Panc1 (cell line): ENCODE measurements at regions not wholly inside any gene's neighbourhood (a gene's known extent, or its start where the extent isn't known, plus 50 kb on each side); places are given as distances from the start of the nearest gene placed in this dataset.

Source experiments
- ATAC-seq: fragments of 200-7000 bp; cut with Tn5 transposase; 2 replicates; pipeline ENCODE4 v1.9.1; 2020; ENCODE audit warnings: mild to moderate bottlenecking, moderate library complexity
- BruUV-seq: library from RNA; stranded (reverse); fragments of 400-500 nt; replicated peaks from 2 replicates; lab custom pipeline; 2021; lab: Mats Ljungman, UMichigan
- CTCF ChIA-PET: fragments of 300-600 bp; sonication (Branson Sonifier 250); formaldehyde crosslinking; loops from one replicate; lab custom pipeline; 2022; ENCODE audit warnings: antibody characterized with exemption; lab: Charles Lee
- POLR2A ChIA-PET: fragments of 300-600 bp; sonication (Branson Sonifier 250); formaldehyde crosslinking; loops from one replicate; lab custom pipeline; 2022; ENCODE audit warnings: antibody characterized with exemption; lab: Charles Lee
- DNase-seq: peaks from one replicate; pipeline ENCODE4 v3.0.0-alpha.2; 2010; ENCODE audit warnings: low read depth, low spot score
- H3K27ac ChIP-seq: 2 replicates; pipeline ENCODE4 v1.5.1; 2011; ENCODE audit warnings: mild to moderate bottlenecking, low read length, inconsistent platforms
- H3K27me3 ChIP-seq: fragments of 200-500 bp; sonication (Bioruptor generic); 2 replicates; pipeline ENCODE4 v1.6.0; 2014; ENCODE audit warnings: low read length, inconsistent platforms; ENCODE audit not compliant: control insufficient read depth, insufficient read depth
- H3K36me3 ChIP-seq: fragments of 200-500 bp; sonication (Bioruptor generic); 2 replicates; pipeline ENCODE4 v1.5.1; 2014; ENCODE audit warnings: inconsistent platforms, mild to moderate bottlenecking, low read length, moderate library complexity; ENCODE audit not compliant: control insufficient read depth, insufficient read depth
- H3K4me1 ChIP-seq: 2 replicates; pipeline ENCODE4 v1.5.1; 2011; ENCODE audit warnings: inconsistent platforms, mild to moderate bottlenecking, low read length, moderate library complexity; ENCODE audit not compliant: control insufficient read depth, insufficient read depth
- H3K4me3 ChIP-seq, 2 experiments: 2 replicates each; pipeline ENCODE4 v1.5.1; 2011 to 2012; ENCODE audit warnings: low read depth in 2 of 2, low read length in 2 of 2, mild to moderate bottlenecking in 2 of 2, inconsistent platforms in 1 of 2, moderate library complexity in 1 of 2
- H3K9me3 ChIP-seq: fragments of 200-500 bp; sonication (Bioruptor generic); 2 replicates; pipeline ENCODE4 v1.5.1; 2014; ENCODE audit warnings: low read depth, mild to moderate bottlenecking, inconsistent platforms, low read length, moderate library complexity; ENCODE audit not compliant: control insufficient read depth, insufficient read depth
- CTCF ChIP-seq: fragments of 450-650 bp; IDR thresholded peaks from 2 replicates; pipeline ENCODE4 v1.5.1; 2017; ENCODE audit warnings: mild to moderate bottlenecking
- POLR2AphosphoS5 ChIP-seq: IDR thresholded peaks from 2 replicates; pipeline ENCODE4 v1.6.1; 2012; ENCODE audit warnings: mild to moderate bottlenecking, low read depth, low read length, moderate library complexity
- SIN3A ChIP-seq: IDR thresholded peaks from 2 replicates; pipeline ENCODE4 v1.6.1; 2012; ENCODE audit warnings: low read depth, mild to moderate bottlenecking, low read length, moderate library complexity, borderline replicate concordance; ENCODE audit not compliant: insufficient read depth
- TCF7L2 ChIP-seq: IDR thresholded peaks from 2 replicates; pipeline ENCODE4 v1.6.1; 2011; ENCODE audit warnings: mild to moderate bottlenecking, low read depth, low read length, inconsistent platforms
- in situ Hi-C: cut with HindIII; loops from 2 replicates; pipeline ENCODE4 v1.10.0; 2016; ENCODE audit warnings: low sequenced_read_pairs, low pct_unique_long_range_greater_than_20kb
- intact Hi-C: fragments of 100-400 bp; cut with micrococcal nuclease; formaldehyde crosslinking; loops from one replicate; pipeline ENCODE4 v1.10.0; 2022; ENCODE audit not compliant: unreplicated experiment
- TF ChIP-seq, protein P1 (sequence below), 2 experiments: IDR thresholded peaks; 2 replicates each; pipeline ENCODE4 v1.6.1; 2011 to 2012; ENCODE audit warnings: low read depth in 2 of 2, control low read depth in 1 of 2, low read length in 1 of 2, mild to moderate bottlenecking in 1 of 2, moderate library complexity in 1 of 2; ENCODE audit not compliant: insufficient read depth in 1 of 2

DNA sequence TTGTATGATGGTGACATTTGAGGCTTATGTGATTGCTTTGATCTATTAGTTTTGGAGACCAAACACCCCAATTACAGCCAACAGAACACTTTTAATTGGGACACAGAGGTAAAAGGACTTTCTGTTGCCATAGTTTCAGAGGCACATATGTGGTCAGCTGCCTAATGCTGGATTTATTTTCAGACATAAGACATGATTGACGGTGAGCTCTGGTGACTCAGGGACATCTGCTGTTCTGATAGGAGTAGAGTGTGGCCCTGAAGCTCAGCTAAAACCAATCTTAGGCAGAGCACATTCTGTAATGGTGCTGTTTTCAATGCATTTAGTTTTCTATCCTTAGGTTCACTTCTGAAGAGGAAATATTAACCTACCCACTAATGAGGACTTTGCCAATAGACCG, 247.1 kb downstream of the UTP18 start:
- intact Hi-C loops = no loop called here
- Histone ChIP-seq H3K4me1 (no peaks in the 10 kb centered on the region), H3K36me3 (no peaks in the 10 kb centered on the region), H3K4me3 (no peak overlapping the region), H3K27ac (no peak overlapping the region), H3K9me3 (no peaks in the 10 kb centered on the region), H3K27me3 (peaks cover 14% of the 10 kb centered on the region)
- CTCF ChIA-PET = no interaction called here
- in situ Hi-C loops = no loop called here
- ATAC-seq (no peak), DNase-seq (no peak)
- no TSS peak for BruUV-seq
- TF ChIP-seq SIN3A (no peak), CTCF (no peak), TCF7L2 (no peak), POLR2AphosphoS5 (no peak)
- TF ChIP-seq, protein P1, sequence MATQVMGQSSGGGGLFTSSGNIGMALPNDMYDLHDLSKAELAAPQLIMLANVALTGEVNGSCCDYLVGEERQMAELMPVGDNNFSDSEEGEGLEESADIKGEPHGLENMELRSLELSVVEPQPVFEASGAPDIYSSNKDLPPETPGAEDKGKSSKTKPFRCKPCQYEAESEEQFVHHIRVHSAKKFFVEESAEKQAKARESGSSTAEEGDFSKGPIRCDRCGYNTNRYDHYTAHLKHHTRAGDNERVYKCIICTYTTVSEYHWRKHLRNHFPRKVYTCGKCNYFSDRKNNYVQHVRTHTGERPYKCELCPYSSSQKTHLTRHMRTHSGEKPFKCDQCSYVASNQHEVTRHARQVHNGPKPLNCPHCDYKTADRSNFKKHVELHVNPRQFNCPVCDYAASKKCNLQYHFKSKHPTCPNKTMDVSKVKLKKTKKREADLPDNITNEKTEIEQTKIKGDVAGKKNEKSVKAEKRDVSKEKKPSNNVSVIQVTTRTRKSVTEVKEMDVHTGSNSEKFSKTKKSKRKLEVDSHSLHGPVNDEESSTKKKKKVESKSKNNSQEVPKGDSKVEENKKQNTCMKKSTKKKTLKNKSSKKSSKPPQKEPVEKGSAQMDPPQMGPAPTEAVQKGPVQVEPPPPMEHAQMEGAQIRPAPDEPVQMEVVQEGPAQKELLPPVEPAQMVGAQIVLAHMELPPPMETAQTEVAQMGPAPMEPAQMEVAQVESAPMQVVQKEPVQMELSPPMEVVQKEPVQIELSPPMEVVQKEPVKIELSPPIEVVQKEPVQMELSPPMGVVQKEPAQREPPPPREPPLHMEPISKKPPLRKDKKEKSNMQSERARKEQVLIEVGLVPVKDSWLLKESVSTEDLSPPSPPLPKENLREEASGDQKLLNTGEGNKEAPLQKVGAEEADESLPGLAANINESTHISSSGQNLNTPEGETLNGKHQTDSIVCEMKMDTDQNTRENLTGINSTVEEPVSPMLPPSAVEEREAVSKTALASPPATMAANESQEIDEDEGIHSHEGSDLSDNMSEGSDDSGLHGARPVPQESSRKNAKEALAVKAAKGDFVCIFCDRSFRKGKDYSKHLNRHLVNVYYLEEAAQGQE (IDR thresholded peaks at IDR 0.05; ENCODE audit: insufficient read depth in 1 of 2, low read depth in 2 of 2, low read length in 1 of 2) = no peak
- POLR2A ChIA-PET = no interaction called here

GRCh38 chr17:51508048-51508447, 247.7 kb downstream of the UTP18 start:
- BruUV-seq = no TSS peak
- DNase-seq (no peak), ATAC-seq (peak; percentile 42; the same call in 1 of the 2 replicates)
- ChIA-PET POLR2A (no interaction called here), CTCF (no interaction called here)
- no peak for TF ChIP-seq POLR2AphosphoS5
- TF ChIP-seq, protein P1 (IDR thresholded peaks at IDR 0.05; ENCODE audit: insufficient read depth in 1 of 2, low read depth in 2 of 2, low read length in 1 of 2) = no peak
- TF ChIP-seq TCF7L2 = no peak
- TF ChIP-seq CTCF = no peak
- no peak for TF ChIP-seq SIN3A
- peaks cover 14% of the 10 kb centered on the region for H3K27me3 ChIP-seq
- no peak overlapping the region for H3K27ac ChIP-seq
- H3K36me3 ChIP-seq = no peaks in the 10 kb centered on the region
- H3K9me3 ChIP-seq = no peaks in the 10 kb centered on the region
- intact Hi-C loops = no loop called here
- no peak overlapping the region for H3K4me3 ChIP-seq
- in situ Hi-C loops = no loop called here
- H3K4me1 ChIP-seq = no peaks in the 10 kb centered on the region
